GM10847 (cell line): ENCODE measurements at regions not wholly inside any gene's neighbourhood (a gene's known extent, or its start where the extent isn't known, plus 50 kb on each side); places are given as distances from the start of the nearest gene placed in this dataset.

Source experiments
- POLR2A ChIP-seq: IDR thresholded peaks from 2 replicates; pipeline ENCODE4 v1.6.1; 2011; ENCODE audit not compliant: insufficient read length; ENCODE audit errors: extremely low read depth

- no peak for TF ChIP-seq POLR2A
Measured at GRCh38 chr16:85422632-85423550, 190.2 kb upstream of the GSE1 start.

GRCh38 chr16:85423631-85424030, 189.5 kb upstream of the GSE1 start:
- no peak for TF ChIP-seq POLR2A

GRCh38 chr16:85424260-85425073, 188.7 kb upstream of the GSE1 start:
- TF ChIP-seq POLR2A, result no peak

- TF ChIP-seq POLR2A, result no peak
Measured at GRCh38 chr16:85425074-85425662, 188.0 kb upstream of the GSE1 start.

GRCh38 chr16:85426806-85427205, 186.3 kb upstream of the GSE1 start:
- TF ChIP-seq POLR2A, result no peak

GRCh38 chr16:85428168-85428898, 184.8 kb upstream of the GSE1 start:
- no peak for TF ChIP-seq POLR2A

GRCh38 chr16:85428899-85429775, 184.0 kb upstream of the GSE1 start:
- TF ChIP-seq POLR2A, result no peak

- no peak for TF ChIP-seq POLR2A
Measured at GRCh38 chr16:85429776-85430522, 183.2 kb upstream of the GSE1 start.

GRCh38 chr16:85430523-85431421, 182.3 kb upstream of the GSE1 start:
- TF ChIP-seq POLR2A, result no peak

GRCh38 chr16:85431431-85432124, 181.5 kb upstream of the GSE1 start:
- TF ChIP-seq POLR2A, result no peak

GRCh38 chr16:85432606-85433005, 180.5 kb upstream of the GSE1 start:
- no peak for TF ChIP-seq POLR2A

GRCh38 chr16:85433477-85433876, 179.6 kb upstream of the GSE1 start:
- no peak for TF ChIP-seq POLR2A
